Epithelial cell of esophagus (primary cell): ENCODE measurements at regions not wholly inside any gene's neighbourhood (a gene's known extent, or its start where the extent isn't known, plus 50 kb on each side); places are given as distances from the start of the nearest gene placed in this dataset.

Experiments
- DNase-seq: peaks from one replicate; pipeline ENCODE4 v3.0.0; 2010; ENCODE audit warnings: low read depth
- H3K4me3 ChIP-seq: 2 replicates; pipeline ENCODE4 v1.5.1; 2011; ENCODE audit warnings: mild to moderate bottlenecking, low read length, control low read depth
- TF ChIP-seq, protein P1 (sequence below): IDR thresholded peaks from 2 replicates; pipeline ENCODE4 v1.5.1; 2011; ENCODE audit warnings: low read depth, mild to moderate bottlenecking, low read length, control low read depth, inconsistent platforms; ENCODE audit not compliant: insufficient read depth; ENCODE audit errors: missing control alignments

DNA sequence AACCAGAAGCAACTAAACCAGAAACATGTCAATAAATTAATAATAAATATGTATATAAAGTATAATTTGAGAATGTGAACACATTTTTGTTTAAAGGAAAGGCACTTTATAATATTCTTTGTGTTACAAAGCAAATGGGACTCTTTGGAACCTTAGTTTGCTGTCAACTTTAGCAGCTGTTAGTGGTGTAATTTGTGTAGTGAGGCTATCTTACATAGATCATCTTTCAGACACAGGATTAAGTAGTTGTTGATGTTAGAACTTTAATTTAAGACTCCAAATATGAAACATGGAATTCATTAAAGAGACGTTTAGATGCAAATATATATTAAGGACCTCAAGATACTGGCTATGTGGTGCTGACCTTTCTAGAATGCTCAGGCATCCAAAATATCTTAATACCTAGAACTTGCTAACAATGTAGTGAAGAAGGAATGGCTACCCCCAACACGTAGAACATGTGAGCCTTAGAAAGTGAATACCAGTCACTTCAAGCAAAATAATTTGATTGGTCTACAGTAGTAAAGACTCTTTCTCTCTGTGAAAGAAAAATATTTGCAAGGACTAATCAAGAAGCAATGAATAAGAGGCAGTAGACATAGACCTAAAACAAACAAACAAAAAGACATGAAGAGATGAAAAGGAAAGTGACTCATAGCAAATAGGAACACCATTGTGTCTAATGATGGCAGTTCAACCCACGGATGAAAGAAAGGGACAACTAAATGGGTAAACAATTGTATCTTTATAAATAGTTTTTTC lies 811.4 kb downstream of the USP25 start:
- no peak for DNase-seq
- H3K4me3 ChIP-seq, result no peak overlapping the region
- TF ChIP-seq, protein P1, sequence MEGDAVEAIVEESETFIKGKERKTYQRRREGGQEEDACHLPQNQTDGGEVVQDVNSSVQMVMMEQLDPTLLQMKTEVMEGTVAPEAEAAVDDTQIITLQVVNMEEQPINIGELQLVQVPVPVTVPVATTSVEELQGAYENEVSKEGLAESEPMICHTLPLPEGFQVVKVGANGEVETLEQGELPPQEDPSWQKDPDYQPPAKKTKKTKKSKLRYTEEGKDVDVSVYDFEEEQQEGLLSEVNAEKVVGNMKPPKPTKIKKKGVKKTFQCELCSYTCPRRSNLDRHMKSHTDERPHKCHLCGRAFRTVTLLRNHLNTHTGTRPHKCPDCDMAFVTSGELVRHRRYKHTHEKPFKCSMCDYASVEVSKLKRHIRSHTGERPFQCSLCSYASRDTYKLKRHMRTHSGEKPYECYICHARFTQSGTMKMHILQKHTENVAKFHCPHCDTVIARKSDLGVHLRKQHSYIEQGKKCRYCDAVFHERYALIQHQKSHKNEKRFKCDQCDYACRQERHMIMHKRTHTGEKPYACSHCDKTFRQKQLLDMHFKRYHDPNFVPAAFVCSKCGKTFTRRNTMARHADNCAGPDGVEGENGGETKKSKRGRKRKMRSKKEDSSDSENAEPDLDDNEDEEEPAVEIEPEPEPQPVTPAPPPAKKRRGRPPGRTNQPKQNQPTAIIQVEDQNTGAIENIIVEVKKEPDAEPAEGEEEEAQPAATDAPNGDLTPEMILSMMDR, result no peak

DNA sequence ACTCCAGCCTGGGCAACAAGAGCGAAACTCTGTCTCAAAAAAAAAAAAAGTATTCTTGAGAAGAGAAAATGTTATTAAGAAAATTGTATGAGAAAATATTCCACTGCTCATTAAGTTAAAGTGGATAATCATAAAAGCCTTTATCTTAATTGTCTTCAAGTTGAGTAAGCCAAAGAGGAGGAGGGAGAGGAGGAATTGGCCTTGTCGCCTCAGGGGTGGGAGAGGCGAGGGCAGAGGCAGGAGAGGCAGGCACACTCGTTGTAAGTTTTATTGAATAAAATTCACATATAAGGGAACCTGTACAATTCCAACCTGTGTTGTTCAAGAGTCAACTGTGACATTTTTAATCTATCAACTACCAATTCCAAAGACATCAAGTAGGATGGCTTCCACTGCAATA lies 820.3 kb downstream of the USP25 start:
- TF ChIP-seq, protein P1, result no peak
- no peak overlapping the region for H3K4me3 ChIP-seq
- no peak for DNase-seq

DNA sequence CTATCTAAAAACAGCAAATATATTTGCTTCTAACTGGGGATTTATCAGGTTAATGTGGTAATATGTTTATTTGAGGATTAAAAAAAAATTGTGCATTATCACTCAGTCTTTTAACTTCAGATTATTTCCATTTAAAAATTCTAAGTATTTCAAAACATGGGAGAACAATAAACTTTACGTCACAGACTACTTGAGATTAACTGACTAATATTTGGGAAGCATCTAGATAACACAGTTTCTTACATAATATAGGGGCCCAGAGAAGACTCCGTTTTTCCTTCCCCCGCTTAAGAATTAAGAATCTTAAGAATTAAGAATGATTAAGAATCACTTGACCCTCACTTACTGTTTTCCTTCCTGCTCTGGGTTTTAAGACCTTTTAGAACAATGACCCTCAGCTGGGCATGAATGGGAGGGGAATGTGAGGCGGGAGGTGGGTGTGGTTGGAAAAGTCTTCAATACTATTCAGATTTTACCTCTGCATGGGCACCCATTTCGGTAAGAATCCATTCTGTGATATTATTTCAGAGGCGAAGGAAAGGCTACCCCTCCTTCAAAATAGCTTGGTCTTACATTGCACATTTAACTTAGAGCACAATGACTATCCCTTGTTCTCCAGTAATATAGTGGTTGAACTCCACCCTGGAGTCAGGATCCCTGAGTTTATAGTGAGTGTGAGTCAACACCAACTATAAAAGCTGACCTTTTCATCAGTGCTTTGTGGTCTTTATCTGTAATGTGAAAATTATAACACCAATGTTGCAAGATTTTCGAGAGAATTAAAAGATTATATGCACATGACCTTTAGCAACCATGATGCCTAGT lies 821.3 kb downstream of the USP25 start:
- no peak for DNase-seq
- TF ChIP-seq, protein P1, result no peak

DNA sequence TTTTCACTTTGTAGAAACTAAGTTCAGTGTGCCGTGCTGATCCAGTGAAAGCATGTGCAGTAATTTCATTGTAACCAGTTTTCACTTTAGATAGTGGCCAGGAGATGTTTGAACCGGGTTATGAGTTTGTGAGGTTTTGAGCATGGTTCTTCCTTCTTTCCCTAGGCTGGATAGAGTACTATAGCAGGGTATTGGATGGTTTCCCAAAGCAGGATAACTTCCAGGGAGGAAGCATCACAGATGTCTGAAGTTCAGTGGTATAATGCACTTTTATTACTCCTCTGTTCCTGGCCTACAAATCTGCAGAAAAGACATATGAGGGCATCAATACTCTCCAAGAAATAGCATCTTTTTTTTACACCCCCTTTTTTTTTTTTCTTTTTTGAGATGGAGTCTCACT lies 823.1 kb downstream of the USP25 start:
- DNase-seq, result no peak
- no peak overlapping the region for H3K4me3 ChIP-seq
- TF ChIP-seq, protein P1, result no peak

More for the DNA sequence above, 821.3 kb downstream of the USP25 start:
- H3K4me3 ChIP-seq, result no peak overlapping the region

DNA sequence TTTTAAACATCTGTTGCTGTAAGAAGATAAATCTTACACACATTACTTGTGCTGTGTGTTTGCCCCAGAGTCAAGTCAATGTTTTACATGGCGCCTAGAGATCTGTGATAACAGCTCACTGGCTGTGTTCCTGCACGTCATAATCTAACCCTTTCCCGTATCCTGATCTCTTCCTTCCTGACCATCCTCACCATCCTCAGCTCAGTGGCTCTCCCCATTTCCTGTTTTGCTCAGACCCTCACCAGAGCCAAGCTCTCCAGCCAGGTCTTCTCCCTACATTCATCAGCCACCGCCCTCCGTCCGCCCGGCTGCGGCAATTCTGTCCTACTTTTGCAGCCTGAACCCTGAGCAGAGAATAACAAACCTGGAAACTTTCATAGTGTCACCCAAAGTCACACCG lies 824.7 kb downstream of the USP25 start:
- DNase-seq, result no peak
- no peak overlapping the region for H3K4me3 ChIP-seq
- TF ChIP-seq, protein P1, result no peak

DNA sequence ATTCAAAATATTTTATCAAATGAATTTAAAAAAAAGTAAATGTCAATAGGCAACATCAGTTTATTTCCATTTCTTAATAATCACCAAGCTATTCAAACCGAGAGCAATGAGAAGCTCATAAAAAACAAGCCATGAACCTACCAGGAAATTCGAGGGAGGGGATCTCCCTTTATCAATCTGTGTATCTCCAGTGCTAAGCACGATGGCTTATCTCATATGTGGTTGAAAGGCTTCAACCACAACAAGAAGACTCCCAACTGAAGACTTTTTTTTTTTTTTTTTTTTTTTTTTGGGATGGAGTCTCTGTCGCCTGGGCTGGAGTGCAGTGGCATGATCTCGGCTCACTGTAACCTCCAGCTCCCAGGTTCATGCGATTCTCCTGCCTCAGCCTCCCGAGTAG lies 833.3 kb downstream of the USP25 start:
- no peak for DNase-seq
- TF ChIP-seq, protein P1, result no peak
- H3K4me3 ChIP-seq, result no peak overlapping the region
